Kidney (tissue), 13 donors: ENCODE measurements at regions not wholly inside any gene's neighbourhood (a gene's known extent, or its start where the extent isn't known, plus 50 kb on each side); places are given as distances from the start of the nearest gene placed in this dataset.

ENCODE experiments used
- DNase-seq, 5 donors: peaks; one replicate each; pipeline ENCODE4 v3.0.0-alpha.2; 2013 to 2020
- FAIRE-seq: peaks from 2 replicates; lab custom pipeline; 2012; peaks lifted over from hg19 to GRCh38; lab: Jason Lieb, UNC
- H3K27ac ChIP-seq, 2 donors: one replicate each; pipeline ENCODE4 v1.7.0; 2013; ENCODE audit warnings: low read depth in 2 of 2, low read length in 2 of 2, inconsistent platforms in 1 of 2
- H3K27me3 ChIP-seq: one replicate; pipeline ENCODE4 v1.7.1; 2013; ENCODE audit warnings: low read length, inconsistent platforms; ENCODE audit not compliant: control insufficient read depth, insufficient read depth
- H3K36me3 ChIP-seq, 3 donors: one replicate each; pipeline versions ENCODE4 v1.7.0 to v1.7.1; 2013; ENCODE audit warnings: low read length in 3 of 3, control low read depth in 1 of 3, inconsistent platforms in 1 of 3; ENCODE audit not compliant: insufficient read depth in 3 of 3, control insufficient read depth in 2 of 3
- H3K4me1 ChIP-seq, 3 donors: one replicate each; pipeline versions ENCODE4 v1.7.0 to v1.7.1; 2013; ENCODE audit warnings: low read length in 3 of 3, inconsistent platforms in 1 of 3, low read depth in 1 of 3; ENCODE audit not compliant: control insufficient read depth in 2 of 3, insufficient read depth in 2 of 3
- H3K4me3 ChIP-seq, 3 donors: one replicate each; pipeline versions ENCODE4 v1.7.0 to v1.8.1; 2013; ENCODE audit warnings: low read length in 3 of 3, control low read depth in 1 of 3, inconsistent platforms in 1 of 3
- H3K9ac ChIP-seq, 3 donors: one replicate each; pipeline versions ENCODE4 v1.7.0 to v1.7.1; 2013; ENCODE audit warnings: low read length in 3 of 3, control low read depth in 1 of 3, inconsistent platforms in 1 of 3
- H3K9me3 ChIP-seq, 3 donors: one replicate each; pipeline versions ENCODE4 v1.7.0 to v1.7.1; 2013; ENCODE audit warnings: low read length in 3 of 3, control low read depth in 1 of 3, inconsistent platforms in 1 of 3; ENCODE audit not compliant: control insufficient read depth in 2 of 3, insufficient read depth in 1 of 3
- intact Hi-C: fragments of 100-400 bp; cut with DNase I; formaldehyde crosslinking; loops from one replicate; pipeline ENCODE4 v1.11.1; 2022
- TF ChIP-seq, protein P1 (sequence below): IDR thresholded peaks from 3 replicates; pipeline ENCODE4 v1.5.1; 2012; ENCODE audit warnings: mild to moderate bottlenecking, moderate library complexity, borderline replicate concordance; ENCODE audit not compliant: insufficient read depth; ENCODE audit errors: extremely low read depth
- donor health status: control.
- donor health status: control.
- donor health status: control.
- donor health status: control.
- donor health status: control.
- donor health status: DM: yes; HTN: yes; CAD: no.
- donor health status: Normal renal cell carcinoma (clear cell type).

DNA sequence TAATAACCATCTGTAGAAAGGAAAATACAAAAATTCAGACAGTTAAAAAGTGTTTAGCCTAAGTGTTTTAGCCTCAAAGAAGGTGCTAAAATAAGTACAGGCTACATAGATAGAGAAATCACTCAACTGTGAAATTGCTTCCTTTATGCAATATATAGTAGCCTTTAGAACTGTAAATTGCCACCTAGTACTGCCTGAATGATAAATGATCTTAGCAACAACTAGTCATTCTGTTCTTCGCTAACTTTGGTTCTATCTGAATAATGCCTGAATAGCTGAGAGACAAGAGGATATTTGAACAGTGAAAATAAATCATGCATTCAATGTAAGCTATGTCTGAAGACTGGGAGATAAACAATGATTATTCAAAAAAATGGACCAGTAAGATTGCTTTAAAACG is 603.3 kb upstream of the PTCHD4 start:
- DNase-seq (peak in 2 of 5 donors; percentile 4 to 13), FAIRE-seq (no peak)
- intact Hi-C loops, result no loop called here
- Histone ChIP-seq H3K27me3 (no peaks in the 10 kb centered on the region), H3K4me1 (no peaks in the 10 kb centered on the region), H3K36me3 (no peaks in the 10 kb centered on the region), H3K4me3 (no peak overlapping the region), H3K27ac (no peak overlapping the region), H3K9me3 (no peaks in the 10 kb centered on the region), H3K9ac (no peak overlapping the region)
- TF ChIP-seq, protein P1, sequence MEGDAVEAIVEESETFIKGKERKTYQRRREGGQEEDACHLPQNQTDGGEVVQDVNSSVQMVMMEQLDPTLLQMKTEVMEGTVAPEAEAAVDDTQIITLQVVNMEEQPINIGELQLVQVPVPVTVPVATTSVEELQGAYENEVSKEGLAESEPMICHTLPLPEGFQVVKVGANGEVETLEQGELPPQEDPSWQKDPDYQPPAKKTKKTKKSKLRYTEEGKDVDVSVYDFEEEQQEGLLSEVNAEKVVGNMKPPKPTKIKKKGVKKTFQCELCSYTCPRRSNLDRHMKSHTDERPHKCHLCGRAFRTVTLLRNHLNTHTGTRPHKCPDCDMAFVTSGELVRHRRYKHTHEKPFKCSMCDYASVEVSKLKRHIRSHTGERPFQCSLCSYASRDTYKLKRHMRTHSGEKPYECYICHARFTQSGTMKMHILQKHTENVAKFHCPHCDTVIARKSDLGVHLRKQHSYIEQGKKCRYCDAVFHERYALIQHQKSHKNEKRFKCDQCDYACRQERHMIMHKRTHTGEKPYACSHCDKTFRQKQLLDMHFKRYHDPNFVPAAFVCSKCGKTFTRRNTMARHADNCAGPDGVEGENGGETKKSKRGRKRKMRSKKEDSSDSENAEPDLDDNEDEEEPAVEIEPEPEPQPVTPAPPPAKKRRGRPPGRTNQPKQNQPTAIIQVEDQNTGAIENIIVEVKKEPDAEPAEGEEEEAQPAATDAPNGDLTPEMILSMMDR, result no peak

DNA sequence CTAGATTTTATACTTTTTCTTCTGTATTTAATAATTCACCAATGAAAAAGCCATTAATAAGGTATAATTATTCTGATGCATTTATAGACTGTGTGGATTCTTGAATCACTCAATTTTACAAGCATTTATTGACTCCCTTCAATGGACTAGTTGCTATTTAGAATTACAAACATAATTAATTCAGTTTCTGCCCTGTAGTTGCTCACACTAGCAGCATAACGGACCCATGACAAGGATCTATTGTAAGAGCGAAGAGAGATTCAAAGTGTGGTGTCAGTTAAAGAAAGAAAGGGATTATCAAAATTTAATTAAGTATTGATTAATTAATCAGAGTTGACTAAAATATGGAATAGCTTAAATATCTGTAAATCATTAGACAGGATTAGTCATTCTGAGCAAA is 602.6 kb upstream of the PTCHD4 start:
- intact Hi-C loops, result no loop called here

DNA sequence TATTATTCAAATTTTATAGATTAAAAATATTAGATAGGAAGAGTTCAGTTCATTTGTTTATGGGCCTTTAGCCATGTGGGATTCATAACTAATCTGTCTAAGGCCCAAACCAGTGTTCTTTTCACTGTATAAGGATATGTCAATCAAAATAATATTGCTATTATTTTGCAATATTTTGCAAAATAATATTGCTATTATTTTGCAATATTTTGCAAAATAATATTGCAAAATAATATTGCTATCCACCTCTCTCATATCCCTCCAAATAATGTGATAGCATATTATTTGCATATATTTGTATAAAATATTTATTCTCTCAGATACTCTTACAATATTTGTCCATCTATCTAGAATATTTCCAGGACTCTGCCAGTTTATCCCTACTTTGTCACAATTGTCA is 595.3 kb upstream of the PTCHD4 start:
- Histone ChIP-seq H3K27ac (no peak overlapping the region), H3K4me1 (no peaks in the 10 kb centered on the region), H3K4me3 (no peak overlapping the region), H3K9me3 (no peaks in the 10 kb centered on the region), H3K27me3 (no peaks in the 10 kb centered on the region), H3K9ac (no peak overlapping the region), H3K36me3 (no peaks in the 10 kb centered on the region)
- intact Hi-C loops, result no loop called here
- TF ChIP-seq, protein P1, result no peak
- DNase-seq (no peak), FAIRE-seq (no peak)

More for the DNA sequence above, 602.6 kb upstream of the PTCHD4 start:
- no peak for FAIRE-seq
- Histone ChIP-seq H3K9ac (no peak overlapping the region), H3K27ac (no peak overlapping the region), H3K9me3 (no peaks in the 10 kb centered on the region), H3K4me3 (no peak overlapping the region), H3K4me1 (no peaks in the 10 kb centered on the region), H3K27me3 (no peaks in the 10 kb centered on the region), H3K36me3 (no peaks in the 10 kb centered on the region)
- TF ChIP-seq, protein P1, result no peak
- DNase-seq, result no peak

DNA sequence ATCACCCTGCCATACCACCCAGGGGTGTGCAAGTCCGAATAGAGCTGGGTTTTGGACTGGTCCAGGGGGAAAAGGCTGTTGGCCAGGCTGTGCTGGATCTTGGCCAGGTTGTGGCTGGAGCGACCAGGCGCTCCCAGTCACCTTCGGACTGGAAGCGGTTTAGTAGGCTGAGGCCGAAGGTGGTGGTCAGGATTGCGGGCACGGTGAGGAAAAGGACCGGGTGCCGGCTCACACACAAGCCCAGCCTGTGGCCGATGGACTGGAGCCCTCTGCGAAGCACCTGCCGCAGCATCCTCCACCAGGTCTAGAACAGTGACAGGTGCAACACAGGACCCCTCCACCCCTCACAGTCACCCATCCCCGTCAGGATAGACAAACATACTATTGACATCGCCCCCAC is 590.6 kb upstream of the PTCHD4 start:
- DNase-seq, result peak in 1 of 5 donors; percentile 56
- FAIRE-seq, result no peak
- Histone ChIP-seq H3K4me1 (no peaks in the 10 kb centered on the region), H3K36me3 (no peaks in the 10 kb centered on the region), H3K9ac (no peak overlapping the region), H3K27me3 (no peaks in the 10 kb centered on the region), H3K9me3 (no peaks in the 10 kb centered on the region), H3K27ac (no peak overlapping the region), H3K4me3 (no peak overlapping the region)
- intact Hi-C loops, result no loop called here
- TF ChIP-seq, protein P1, result no peak
